H9 (cell line): ENCODE measurements at regions not wholly inside any gene's neighbourhood (a gene's known extent, or its start where the extent isn't known, plus 50 kb on each side); places are given as distances from the start of the nearest gene placed in this dataset.

Experiments
- DNase-seq: peaks from one replicate; pipeline ENCODE4 v3.0.0-alpha.2; 2017
- H2AFZ ChIP-seq: one replicate; pipeline ENCODE4 v1.6.1; 2013; ENCODE audit warnings: mild to moderate bottlenecking, low read length, control low read depth, moderate library complexity
- H2AK5ac ChIP-seq: 2 replicates; pipeline ENCODE4 v1.6.1; 2013; ENCODE audit warnings: low read length, control low read depth, mixed read lengths; ENCODE audit not compliant: insufficient read length
- H2BK120ac ChIP-seq: one replicate; pipeline ENCODE4 v1.6.1; 2013; ENCODE audit warnings: low read depth, mild to moderate bottlenecking, low read length, control low read depth, inconsistent platforms; ENCODE audit not compliant: poor library complexity, severe bottlenecking
- H2BK12ac ChIP-seq: 2 replicates; pipeline ENCODE4 v1.6.1; 2013; ENCODE audit warnings: low read length, control low read depth, mixed read lengths, low read depth; ENCODE audit not compliant: insufficient read length
- H2BK15ac ChIP-seq: 2 replicates; pipeline ENCODE4 v1.6.1; 2013; ENCODE audit warnings: low read depth, low read length, control low read depth
- H2BK20ac ChIP-seq: one replicate; pipeline ENCODE4 v1.6.1; 2013; ENCODE audit warnings: low read depth, mild to moderate bottlenecking, low read length, control low read depth, inconsistent platforms; ENCODE audit not compliant: poor library complexity, severe bottlenecking
- H2BK5ac ChIP-seq: 2 replicates; pipeline ENCODE4 v1.6.1; 2013; ENCODE audit warnings: low read length, control low read depth, mixed read lengths; ENCODE audit not compliant: insufficient read length
- H3K14ac ChIP-seq: 2 replicates; pipeline ENCODE4 v1.6.1; 2013; ENCODE audit warnings: low read length, control low read depth; ENCODE audit not compliant: insufficient read depth
- H3K18ac ChIP-seq: 2 replicates; pipeline ENCODE4 v1.6.1; 2013; ENCODE audit warnings: low read depth, mild to moderate bottlenecking, mixed read lengths, low read length, control low read depth; ENCODE audit not compliant: insufficient read length
- H3K23ac ChIP-seq: 2 replicates; pipeline ENCODE4 v1.6.1; 2013; ENCODE audit warnings: low read length, control low read depth, mixed read lengths, low read depth; ENCODE audit not compliant: insufficient read length
- H3K23me2 ChIP-seq: 2 replicates; pipeline ENCODE4 v1.6.1; 2013; ENCODE audit warnings: low read depth, mild to moderate bottlenecking, mixed read lengths, low read length, control low read depth; ENCODE audit not compliant: insufficient read length, poor library complexity, severe bottlenecking
- H3K27ac ChIP-seq: 2 replicates; pipeline ENCODE4 v1.5.1; 2013; ENCODE audit warnings: low read length, control low read depth, mixed read lengths, low read depth; ENCODE audit not compliant: insufficient read length
- H3K27me3 ChIP-seq: 2 replicates; pipeline ENCODE4 v1.6.1; 2013; ENCODE audit warnings: low read length, control low read depth, inconsistent platforms; ENCODE audit not compliant: insufficient read depth
- H3K4ac ChIP-seq: 2 replicates; pipeline ENCODE4 v1.6.1; 2013; ENCODE audit warnings: low read depth, mild to moderate bottlenecking, control low read depth, inconsistent platforms, low read length, moderate library complexity
- H3K4me1 ChIP-seq: 2 replicates; pipeline ENCODE4 v1.6.1; 2013; ENCODE audit warnings: low read length, control low read depth, inconsistent platforms; ENCODE audit not compliant: insufficient read depth
- H3K4me2 ChIP-seq: 2 replicates; pipeline ENCODE4 v1.6.1; 2013; ENCODE audit warnings: low read length, control low read depth, mixed read lengths; ENCODE audit not compliant: insufficient read length, insufficient read depth
- H3K56ac ChIP-seq: 2 replicates; pipeline ENCODE4 v1.6.1; 2013; ENCODE audit warnings: low read depth, mild to moderate bottlenecking, mixed read lengths, low read length, control low read depth; ENCODE audit not compliant: insufficient read length
- H3K79me1 ChIP-seq: 2 replicates; pipeline ENCODE4 v1.6.1; 2013; ENCODE audit warnings: low read depth, mild to moderate bottlenecking, moderate library complexity, low read length, control low read depth, inconsistent platforms; ENCODE audit not compliant: insufficient read depth, poor library complexity, severe bottlenecking
- H3K79me2 ChIP-seq: 2 replicates; pipeline ENCODE4 v1.6.1; 2013; ENCODE audit warnings: low read length, control low read depth, inconsistent platforms; ENCODE audit not compliant: insufficient read depth
- H3K9ac ChIP-seq: 2 replicates; pipeline ENCODE4 v1.6.1; 2013; ENCODE audit warnings: low read length, control low read depth, mixed read lengths; ENCODE audit not compliant: insufficient read length; ENCODE audit errors: extremely low read depth
- H3K9me3 ChIP-seq: one replicate; pipeline ENCODE4 v1.6.1; 2013; ENCODE audit warnings: low read depth, low read length, inconsistent platforms; ENCODE audit not compliant: control insufficient read depth
- H3T11ph ChIP-seq: one replicate; pipeline ENCODE4 v1.6.1; 2013; ENCODE audit warnings: mild to moderate bottlenecking, low read length, control low read depth, inconsistent platforms
- H4K20me1 ChIP-seq: one replicate; pipeline ENCODE4 v1.6.1; 2013; ENCODE audit not compliant: control insufficient read depth, insufficient read length, insufficient read depth
- H4K5ac ChIP-seq: 2 replicates; pipeline ENCODE4 v1.6.1; 2013; ENCODE audit warnings: low read depth, mild to moderate bottlenecking, mixed read lengths, low read length, control low read depth; ENCODE audit not compliant: insufficient read length
- H4K8ac ChIP-seq: replicated peaks from 2 replicates; pipeline ENCODE4 v1.6.1; 2013; ENCODE audit warnings: low read length, control low read depth, mixed read lengths, low read depth; ENCODE audit not compliant: insufficient read length
- H4K91ac ChIP-seq: 2 replicates; pipeline ENCODE4 v1.6.1; 2013; ENCODE audit warnings: low read depth, mild to moderate bottlenecking, moderate library complexity, mixed read lengths, low read length, control low read depth; ENCODE audit not compliant: insufficient read length
- H3K27ac Mint-ChIP-seq, 3 experiments: 2 replicates in 2 of 3; 3 replicates in 1 of 3; pipeline ENCODE4 v1.8.0; 2020 to 2021; ENCODE audit warnings: mixed read lengths in 3 of 3, mild to moderate bottlenecking in 1 of 3, moderate library complexity in 1 of 3
- H3K27me3 Mint-ChIP-seq: 2 replicates; pipeline ENCODE4 v1.8.0; 2021; ENCODE audit warnings: low read depth, mild to moderate bottlenecking, moderate library complexity, mixed read lengths
- H3K36me3 Mint-ChIP-seq, 3 experiments: 2 replicates in 2 of 3; 3 replicates in 1 of 3; pipeline ENCODE4 v1.8.0; 2020 to 2021; ENCODE audit warnings: low read depth in 3 of 3, mixed read lengths in 3 of 3; ENCODE audit not compliant: insufficient read depth in 1 of 3
- H3K4me1 Mint-ChIP-seq, 2 experiments: 2 replicates each; pipeline ENCODE4 v1.8.0; 2020; ENCODE audit warnings: mixed read lengths in 2 of 2
- H3K4me3 Mint-ChIP-seq, 2 experiments: 2 replicates in 1 of 2; 3 replicates in 1 of 2; pipeline ENCODE4 v1.8.0; 2020 to 2021; ENCODE audit warnings: mild to moderate bottlenecking in 2 of 2, mixed read lengths in 2 of 2, moderate library complexity in 1 of 2
- H3K9me3 Mint-ChIP-seq, 2 experiments: 2 replicates in 1 of 2; 3 replicates in 1 of 2; pipeline ENCODE4 v1.8.0; 2020; ENCODE audit warnings: mild to moderate bottlenecking in 2 of 2, mixed read lengths in 2 of 2, moderate library complexity in 1 of 2
- CTCF ChIP-seq: fragments of 200-600 bp; sonication (generic); conservative IDR thresholded peaks from 3 replicates; pipeline ENCODE4 v1.8.0; 2021; ENCODE audit warnings: antibody characterized with exemption, mild to moderate bottlenecking
- WGBS: extraction: QIAGEN DNeasy Blood & Tissue Kit; methylation state at CpG from one replicate; pipeline ENCODE4 v1.1.7; 2013; ENCODE audit warnings: missing lambda C conversion rate, low lambda C conversion rate, mixed read lengths; ENCODE audit not compliant: insufficient read length; ENCODE audit errors: extremely low coverage; 5-methylcytosine and 5-hydroxymethylcytosine counted together

DNA sequence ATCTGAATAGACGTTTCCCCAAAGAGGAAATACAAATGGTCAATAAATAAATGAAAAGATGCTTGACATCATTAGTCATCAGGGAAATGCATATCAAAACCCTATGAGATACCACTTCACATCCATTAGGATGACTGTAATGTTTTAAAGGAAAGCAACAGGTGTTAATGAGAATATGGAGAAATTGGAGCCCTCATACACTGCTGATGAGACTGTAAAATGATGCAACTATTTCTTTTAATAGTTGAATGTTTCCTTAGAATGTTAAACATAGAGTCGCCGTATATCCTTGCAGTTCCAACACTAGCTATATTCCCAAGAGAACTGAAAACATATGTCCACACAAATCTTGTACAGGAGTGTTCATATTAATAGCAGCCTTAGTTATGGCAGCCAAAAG is 133.2 kb downstream of the SLC38A4 start:
- H3K9me3 ChIP-seq = no peaks in the 10 kb centered on the region
- H3K4me2 ChIP-seq = no peak overlapping the region
- no peaks in the 10 kb centered on the region for H3K79me1 ChIP-seq
- no peak overlapping the region for H2BK5ac ChIP-seq
- no peak overlapping the region for H2BK120ac ChIP-seq
- no peak overlapping the region for H4K91ac ChIP-seq
- H4K8ac ChIP-seq = no peak overlapping the region
- H4K5ac ChIP-seq = no peak overlapping the region
- H3K9ac ChIP-seq = no peak overlapping the region
- no peak for DNase-seq
- H2AK5ac ChIP-seq = no peak overlapping the region
- no peak overlapping the region for H3K27ac Mint-ChIP-seq
- H2BK20ac ChIP-seq = no peak overlapping the region
- no peaks in the 10 kb centered on the region for H3K36me3 Mint-ChIP-seq
- no CpG with 5 or more reads among the region's 3 CpGs for WGBS
- no peak overlapping the region for H3K56ac ChIP-seq
- H2AFZ ChIP-seq = no peak overlapping the region
- H2BK12ac ChIP-seq = no peak overlapping the region
- no peaks in the 10 kb centered on the region for H3K27me3 ChIP-seq
- H3K27ac ChIP-seq = no peak overlapping the region
- no peak overlapping the region for H2BK15ac ChIP-seq
- no peak for TF ChIP-seq CTCF
- no peaks in the 10 kb centered on the region for H4K20me1 ChIP-seq
- H3K23ac ChIP-seq = no peak overlapping the region
- H3K4me1 ChIP-seq = no peaks in the 10 kb centered on the region
- no peaks in the 10 kb centered on the region for H3K27me3 Mint-ChIP-seq
- H3K4ac ChIP-seq = no peak overlapping the region
- H3K18ac ChIP-seq = no peak overlapping the region
- H3K4me1 Mint-ChIP-seq = no peaks in the 10 kb centered on the region
- no peaks in the 10 kb centered on the region for H3K23me2 ChIP-seq
- H3K14ac ChIP-seq = no peak overlapping the region
- no peaks in the 10 kb centered on the region for H3K79me2 ChIP-seq
- no peak overlapping the region for H3K4me3 Mint-ChIP-seq
- no peak overlapping the region for H3T11ph ChIP-seq
- no peaks in the 10 kb centered on the region for H3K9me3 Mint-ChIP-seq
